DMS153 treated with DMSO at 0.1 percent for 48 hours (cell line): ENCODE measurements at regions not wholly inside any gene's neighbourhood (a gene's known extent, or its start where the extent isn't known, plus 50 kb on each side); places are given as distances from the start of the nearest gene placed in this dataset.

Experiments
- DNase-seq: peaks from one replicate; lab custom pipeline; 2025; ENCODE audit not compliant: unreplicated experiment; lab: John Stamatoyannopoulos, UW

GRCh38 chr2:101558740-101559525 lies 84.0 kb upstream of the RFX8 start:
- no peak for DNase-seq

- DNase-seq, result no peak
These were observed 81.1 kb upstream of the RFX8 start for GRCh38 chr2:101556033-101556459.

- DNase-seq, result no peak
These were observed 76.5 kb upstream of the RFX8 start for GRCh38 chr2:101551336-101551888.

GRCh38 chr2:101550555-101550954 lies 75.6 kb upstream of the RFX8 start:
- no peak for DNase-seq

GRCh38 chr2:101549371-101549770 lies 74.5 kb upstream of the RFX8 start:
- no peak for DNase-seq

GRCh38 chr2:101546376-101547058 lies 71.6 kb upstream of the RFX8 start:
- no peak for DNase-seq

- DNase-seq, result no peak
These were observed 71.0 kb upstream of the RFX8 start for GRCh38 chr2:101545950-101546349.

GRCh38 chr2:101540518-101540917 lies 65.6 kb upstream of the RFX8 start:
- DNase-seq, result no peak

GRCh38 chr2:101538076-101538475 lies 63.2 kb upstream of the RFX8 start:
- no peak for DNase-seq

GRCh38 chr2:101534149-101534611 lies 59.3 kb upstream of the RFX8 start:
- DNase-seq, result no peak

- no peak for DNase-seq
These were observed 58.7 kb upstream of the RFX8 start for GRCh38 chr2:101533561-101534148.

- no peak for DNase-seq
These were observed 53.6 kb upstream of the RFX8 start for GRCh38 chr2:101528501-101528900.

GRCh38 chr2:101524806-101525430 lies 50.0 kb upstream of the RFX8 start:
- no peak for DNase-seq
